ENCODE measurements at regions not wholly inside any gene's neighbourhood (a gene's known extent, or its start where the extent isn't known, plus 50 kb on each side); places are given as distances from the start of the nearest gene placed in this dataset.

DNA sequence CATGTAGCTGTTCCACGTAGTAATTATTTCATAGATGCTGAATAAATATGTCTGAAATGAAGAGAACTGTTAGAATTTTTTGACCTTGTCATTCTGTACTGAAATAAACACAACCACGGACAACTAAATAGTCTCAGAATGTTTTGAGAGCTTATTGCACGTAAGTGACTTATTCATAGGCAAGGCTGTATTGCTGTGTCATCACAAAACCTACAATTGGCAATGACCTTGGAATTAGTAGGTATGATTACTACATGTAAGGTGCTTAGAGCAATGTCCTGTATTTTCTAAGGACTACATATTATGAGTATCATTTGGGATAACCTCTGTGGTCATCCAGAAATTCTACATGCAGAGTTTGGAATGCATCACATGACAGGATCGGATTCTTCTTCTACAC lies 237.2 kb upstream of the PUDP start:
- TF ChIP-seq EP300 (IDR thresholded peaks at IDR 0.05) = no peak
- TF ChIP-seq TP53 (CRISPR knock-in tag; IDR thresholded peaks at IDR 0.05) = no peak
- no peak for TF ChIP-seq RFX5 (IDR thresholded peaks at IDR 0.05)
- TF ChIP-seq SMC3 (IDR thresholded peaks at IDR 0.05) = no peak
- TF ChIP-seq, protein P1, sequence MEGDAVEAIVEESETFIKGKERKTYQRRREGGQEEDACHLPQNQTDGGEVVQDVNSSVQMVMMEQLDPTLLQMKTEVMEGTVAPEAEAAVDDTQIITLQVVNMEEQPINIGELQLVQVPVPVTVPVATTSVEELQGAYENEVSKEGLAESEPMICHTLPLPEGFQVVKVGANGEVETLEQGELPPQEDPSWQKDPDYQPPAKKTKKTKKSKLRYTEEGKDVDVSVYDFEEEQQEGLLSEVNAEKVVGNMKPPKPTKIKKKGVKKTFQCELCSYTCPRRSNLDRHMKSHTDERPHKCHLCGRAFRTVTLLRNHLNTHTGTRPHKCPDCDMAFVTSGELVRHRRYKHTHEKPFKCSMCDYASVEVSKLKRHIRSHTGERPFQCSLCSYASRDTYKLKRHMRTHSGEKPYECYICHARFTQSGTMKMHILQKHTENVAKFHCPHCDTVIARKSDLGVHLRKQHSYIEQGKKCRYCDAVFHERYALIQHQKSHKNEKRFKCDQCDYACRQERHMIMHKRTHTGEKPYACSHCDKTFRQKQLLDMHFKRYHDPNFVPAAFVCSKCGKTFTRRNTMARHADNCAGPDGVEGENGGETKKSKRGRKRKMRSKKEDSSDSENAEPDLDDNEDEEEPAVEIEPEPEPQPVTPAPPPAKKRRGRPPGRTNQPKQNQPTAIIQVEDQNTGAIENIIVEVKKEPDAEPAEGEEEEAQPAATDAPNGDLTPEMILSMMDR (IDR thresholded peaks at IDR 0.05) = no peak
